GM23338 (cell line): ENCODE measurements at regions not wholly inside any gene's neighbourhood (a gene's known extent, or its start where the extent isn't known, plus 50 kb on each side); places are given as distances from the start of the nearest gene placed in this dataset.

Experiments used
- CREB1 ChIP-seq: fragments of 250-450 bp; sonication (Bioruptor Pico); IDR thresholded peaks from 2 replicates; pipeline ENCODE4 v1.5.0; 2020; ENCODE audit warnings: low read depth, mild to moderate bottlenecking, moderate library complexity
- CTCF ChIP-seq, 2 experiments: fragments of 200-600 bp in 1 of 2; sonication (generic) in 1 of 2; conservative IDR thresholded peaks; 2 replicates each; pipeline versions ENCODE4 v1.5.1 to v1.6.1; 2016 to 2017; ENCODE audit warnings: antibody characterized with exemption in 2 of 2, low read depth in 2 of 2, mild to moderate bottlenecking in 2 of 2, moderate library complexity in 1 of 2
- ETS1 ChIP-seq: IDR thresholded peaks from 2 replicates; pipeline ENCODE4 v1.6.1; 2016; ENCODE audit warnings: antibody characterized with exemption
- EZH2 ChIP-seq: fragments of 200-600 bp; sonication (generic); IDR thresholded peaks from one replicate; pipeline ENCODE4 v1.8.0; 2017; ENCODE audit warnings: antibody characterized with exemption, mild to moderate bottlenecking, low read depth; ENCODE audit not compliant: unreplicated experiment
- EZH2phosphoT487 ChIP-seq: fragments of 200-600 bp; sonication (generic); IDR thresholded peaks from one replicate; pipeline ENCODE4 v1.8.1; 2018; ENCODE audit warnings: antibody characterized with exemption; ENCODE audit not compliant: unreplicated experiment
- JUNB ChIP-seq: IDR thresholded peaks from one replicate; pipeline ENCODE4 v1.6.1; 2016; ENCODE audit warnings: antibody characterized with exemption; ENCODE audit not compliant: unreplicated experiment
- NANOG ChIP-seq: IDR thresholded peaks from 2 replicates; pipeline ENCODE4 v1.6.1; 2016; ENCODE audit warnings: antibody characterized with exemption, borderline replicate concordance
- POLR2AphosphoS5 ChIP-seq: IDR thresholded peaks from 2 replicates; pipeline ENCODE4 v1.6.1; 2016; ENCODE audit warnings: antibody characterized with exemption, low read depth
- STAT1 ChIP-seq: IDR thresholded peaks from one replicate; pipeline ENCODE4 v1.6.1; 2016; ENCODE audit warnings: antibody characterized with exemption; ENCODE audit not compliant: unreplicated experiment
- ZNF114 ChIP-seq: fragments of 250-450 bp; sonication (Bioruptor Pico); IDR thresholded peaks from 2 replicates; pipeline ENCODE4 v1.5.0; 2020; ENCODE audit warnings: mild to moderate bottlenecking, moderate library complexity
- ZNF331 ChIP-seq: fragments of 250-450 bp; sonication (Bioruptor Pico); IDR thresholded peaks from 2 replicates; pipeline ENCODE4 v1.5.0; 2020; ENCODE audit warnings: low read depth, mild to moderate bottlenecking, moderate library complexity
- TF ChIP-seq, protein P1 (sequence below): IDR thresholded peaks from one replicate; pipeline ENCODE4 v1.6.1; 2018; ENCODE audit warnings: antibody characterized with exemption; ENCODE audit not compliant: unreplicated experiment
- TF ChIP-seq, protein P2 (sequence below): fragments of 250-450 bp; sonication (Bioruptor Pico); IDR thresholded peaks from 2 replicates; pipeline ENCODE4 v1.5.0; 2020; ENCODE audit warnings: mild to moderate bottlenecking, moderate library complexity

DNA sequence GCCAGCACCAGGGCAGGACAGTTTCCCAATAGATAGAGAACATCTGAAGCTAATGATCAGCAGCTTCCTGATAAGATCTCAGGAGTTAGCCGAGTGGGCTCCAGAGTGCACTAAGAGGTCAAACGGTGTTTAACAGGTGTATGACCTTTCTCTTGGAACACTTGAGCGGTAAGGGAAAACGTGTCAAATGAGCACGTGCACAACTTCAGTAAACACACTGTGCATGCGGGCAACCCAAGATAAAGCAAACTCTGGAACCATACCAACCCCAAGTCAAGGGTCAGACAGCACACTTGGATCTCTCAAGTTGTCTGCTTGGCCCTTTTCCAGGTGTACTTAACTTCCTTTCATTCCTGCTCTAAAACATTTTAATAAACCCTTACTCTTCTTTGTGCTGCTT, 1941.5 kb upstream of the PCDH10 start:
- TF ChIP-seq EZH2 (no peak), CTCF (conservative IDR thresholded peaks at IDR 0.05; ENCODE audit: low read depth in 2 of 2) (no peak), POLR2AphosphoS5 (no peak), ZNF331 (CRISPR knock-in tag) (no peak), CREB1 (no peak), NANOG (no peak), ETS1 (no peak), ZNF114 (no peak), EZH2phosphoT487 (no peak), JUNB (no peak), STAT1 (no peak)
- TF ChIP-seq, protein P1, sequence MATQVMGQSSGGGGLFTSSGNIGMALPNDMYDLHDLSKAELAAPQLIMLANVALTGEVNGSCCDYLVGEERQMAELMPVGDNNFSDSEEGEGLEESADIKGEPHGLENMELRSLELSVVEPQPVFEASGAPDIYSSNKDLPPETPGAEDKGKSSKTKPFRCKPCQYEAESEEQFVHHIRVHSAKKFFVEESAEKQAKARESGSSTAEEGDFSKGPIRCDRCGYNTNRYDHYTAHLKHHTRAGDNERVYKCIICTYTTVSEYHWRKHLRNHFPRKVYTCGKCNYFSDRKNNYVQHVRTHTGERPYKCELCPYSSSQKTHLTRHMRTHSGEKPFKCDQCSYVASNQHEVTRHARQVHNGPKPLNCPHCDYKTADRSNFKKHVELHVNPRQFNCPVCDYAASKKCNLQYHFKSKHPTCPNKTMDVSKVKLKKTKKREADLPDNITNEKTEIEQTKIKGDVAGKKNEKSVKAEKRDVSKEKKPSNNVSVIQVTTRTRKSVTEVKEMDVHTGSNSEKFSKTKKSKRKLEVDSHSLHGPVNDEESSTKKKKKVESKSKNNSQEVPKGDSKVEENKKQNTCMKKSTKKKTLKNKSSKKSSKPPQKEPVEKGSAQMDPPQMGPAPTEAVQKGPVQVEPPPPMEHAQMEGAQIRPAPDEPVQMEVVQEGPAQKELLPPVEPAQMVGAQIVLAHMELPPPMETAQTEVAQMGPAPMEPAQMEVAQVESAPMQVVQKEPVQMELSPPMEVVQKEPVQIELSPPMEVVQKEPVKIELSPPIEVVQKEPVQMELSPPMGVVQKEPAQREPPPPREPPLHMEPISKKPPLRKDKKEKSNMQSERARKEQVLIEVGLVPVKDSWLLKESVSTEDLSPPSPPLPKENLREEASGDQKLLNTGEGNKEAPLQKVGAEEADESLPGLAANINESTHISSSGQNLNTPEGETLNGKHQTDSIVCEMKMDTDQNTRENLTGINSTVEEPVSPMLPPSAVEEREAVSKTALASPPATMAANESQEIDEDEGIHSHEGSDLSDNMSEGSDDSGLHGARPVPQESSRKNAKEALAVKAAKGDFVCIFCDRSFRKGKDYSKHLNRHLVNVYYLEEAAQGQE = no peak
- TF ChIP-seq, protein P2, sequence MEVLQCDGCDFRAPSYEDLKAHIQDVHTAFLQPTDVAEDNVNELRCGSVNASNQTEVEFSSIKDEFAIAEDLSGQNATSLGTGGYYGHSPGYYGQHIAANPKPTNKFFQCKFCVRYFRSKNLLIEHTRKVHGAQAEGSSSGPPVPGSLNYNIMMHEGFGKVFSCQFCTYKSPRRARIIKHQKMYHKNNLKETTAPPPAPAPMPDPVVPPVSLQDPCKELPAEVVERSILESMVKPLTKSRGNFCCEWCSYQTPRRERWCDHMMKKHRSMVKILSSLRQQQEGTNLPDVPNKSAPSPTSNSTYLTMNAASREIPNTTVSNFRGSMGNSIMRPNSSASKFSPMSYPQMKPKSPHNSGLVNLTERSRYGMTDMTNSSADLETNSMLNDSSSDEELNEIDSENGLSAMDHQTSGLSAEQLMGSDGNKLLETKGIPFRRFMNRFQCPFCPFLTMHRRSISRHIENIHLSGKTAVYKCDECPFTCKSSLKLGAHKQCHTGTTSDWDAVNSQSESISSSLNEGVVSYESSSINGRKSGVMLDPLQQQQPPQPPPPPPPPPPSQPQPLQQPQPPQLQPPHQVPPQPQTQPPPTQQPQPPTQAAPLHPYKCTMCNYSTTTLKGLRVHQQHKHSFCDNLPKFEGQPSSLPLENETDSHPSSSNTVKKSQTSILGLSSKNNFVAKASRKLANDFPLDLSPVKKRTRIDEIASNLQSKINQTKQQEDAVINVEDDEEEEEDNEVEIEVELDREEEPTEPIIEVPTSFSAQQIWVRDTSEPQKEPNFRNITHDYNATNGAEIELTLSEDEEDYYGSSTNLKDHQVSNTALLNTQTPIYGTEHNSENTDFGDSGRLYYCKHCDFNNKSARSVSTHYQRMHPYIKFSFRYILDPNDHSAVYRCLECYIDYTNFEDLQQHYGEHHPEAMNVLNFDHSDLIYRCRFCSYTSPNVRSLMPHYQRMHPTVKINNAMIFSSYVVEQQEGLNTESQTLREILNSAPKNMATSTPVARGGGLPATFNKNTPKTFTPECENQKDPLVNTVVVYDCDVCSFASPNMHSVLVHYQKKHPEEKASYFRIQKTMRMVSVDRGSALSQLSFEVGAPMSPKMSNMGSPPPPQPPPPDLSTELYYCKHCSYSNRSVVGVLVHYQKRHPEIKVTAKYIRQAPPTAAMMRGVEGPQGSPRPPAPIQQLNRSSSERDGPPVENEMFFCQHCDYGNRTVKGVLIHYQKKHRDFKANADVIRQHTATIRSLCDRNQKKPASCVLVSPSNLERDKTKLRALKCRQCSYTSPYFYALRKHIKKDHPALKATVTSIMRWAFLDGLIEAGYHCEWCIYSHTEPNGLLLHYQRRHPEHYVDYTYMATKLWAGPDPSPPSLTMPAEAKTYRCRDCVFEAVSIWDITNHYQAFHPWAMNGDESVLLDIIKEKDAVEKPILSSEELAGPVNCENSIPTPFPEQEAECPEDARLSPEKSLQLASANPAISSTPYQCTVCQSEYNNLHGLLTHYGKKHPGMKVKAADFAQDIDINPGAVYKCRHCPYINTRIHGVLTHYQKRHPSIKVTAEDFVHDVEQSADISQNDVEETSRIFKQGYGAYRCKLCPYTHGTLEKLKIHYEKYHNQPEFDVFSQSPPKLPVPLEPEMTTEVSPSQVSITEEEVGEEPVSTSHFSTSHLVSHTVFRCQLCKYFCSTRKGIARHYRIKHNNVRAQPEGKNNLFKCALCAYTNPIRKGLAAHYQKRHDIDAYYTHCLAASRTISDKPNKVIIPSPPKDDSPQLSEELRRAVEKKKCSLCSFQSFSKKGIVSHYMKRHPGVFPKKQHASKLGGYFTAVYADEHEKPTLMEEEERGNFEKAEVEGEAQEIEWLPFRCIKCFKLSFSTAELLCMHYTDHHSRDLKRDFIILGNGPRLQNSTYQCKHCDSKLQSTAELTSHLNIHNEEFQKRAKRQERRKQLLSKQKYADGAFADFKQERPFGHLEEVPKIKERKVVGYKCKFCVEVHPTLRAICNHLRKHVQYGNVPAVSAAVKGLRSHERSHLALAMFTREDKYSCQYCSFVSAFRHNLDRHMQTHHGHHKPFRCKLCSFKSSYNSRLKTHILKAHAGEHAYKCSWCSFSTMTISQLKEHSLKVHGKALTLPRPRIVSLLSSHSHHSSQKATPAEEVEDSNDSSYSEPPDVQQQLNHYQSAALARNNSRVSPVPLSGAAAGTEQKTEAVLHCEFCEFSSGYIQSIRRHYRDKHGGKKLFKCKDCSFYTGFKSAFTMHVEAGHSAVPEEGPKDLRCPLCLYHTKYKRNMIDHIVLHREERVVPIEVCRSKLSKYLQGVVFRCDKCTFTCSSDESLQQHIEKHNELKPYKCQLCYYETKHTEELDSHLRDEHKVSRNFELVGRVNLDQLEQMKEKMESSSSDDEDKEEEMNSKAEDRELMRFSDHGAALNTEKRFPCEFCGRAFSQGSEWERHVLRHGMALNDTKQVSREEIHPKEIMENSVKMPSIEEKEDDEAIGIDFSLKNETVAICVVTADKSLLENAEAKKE = no peak
